ENCODE measurements at regions not wholly inside any gene's neighbourhood (a gene's known extent, or its start where the extent isn't known, plus 50 kb on each side); places are given as distances from the start of the nearest gene placed in this dataset.
A peak's percentile ranks its signal among the peaks of the same experiment; 100 is the strongest.

DNA sequence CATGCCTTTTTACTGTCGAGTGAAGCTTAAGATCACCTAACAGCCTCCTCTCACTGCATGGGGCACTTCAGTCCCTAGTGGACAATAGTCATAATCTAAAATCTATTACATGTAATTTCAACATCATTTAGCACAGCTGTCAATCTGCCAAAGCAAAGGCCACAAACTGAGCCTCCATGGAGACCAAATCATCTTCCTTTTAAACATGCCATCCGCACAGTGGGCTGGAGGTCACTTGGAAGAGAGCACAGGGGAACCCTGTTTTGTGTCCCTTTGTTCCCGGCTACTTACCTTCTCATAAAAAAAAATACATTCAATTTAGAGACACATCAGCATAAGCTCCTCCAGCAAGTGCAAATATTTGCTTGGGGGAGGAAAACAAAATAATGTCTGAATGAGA, 167.3 kb downstream of the SQOR start:
- no TSS peak for BruUV-seq (replicated peaks)
- intact Hi-C loops (cut with micrococcal nuclease; ENCODE audit: unreplicated experiment), result no loop called here
- Histone ChIP-seq H3K4me1 (ENCODE audit: insufficient read depth, low read length) (peaks cover 20% of the 10 kb centered on the region), H3K27me3 (ENCODE audit: control insufficient read depth in 1 of 2, insufficient read depth in 2 of 2, low read length in 2 of 2) (no peaks in the 10 kb centered on the region), H3K36me3 (replicated peaks in 1 of 2; ENCODE audit: control insufficient read depth in 1 of 2, insufficient read depth in 2 of 2, low read length in 2 of 2) (no peaks in the 10 kb centered on the region), H3K9me3 (ENCODE audit: low read length) (no peaks in the 10 kb centered on the region), H3K4me3 (replicated peaks in 1 of 3; ENCODE audit: insufficient read depth in 1 of 3, low read depth in 2 of 3, low read length in 3 of 3) (no peak overlapping the region), H3K27ac (ENCODE audit: extremely low read length, insufficient read depth, low read length) (no peak overlapping the region), H3K4me2 (ENCODE audit: low read depth, low read length) (peak overlapping the region; percentile 14; the same call in 1 of the 2 replicates), H3K9ac (ENCODE audit: insufficient read depth, low read depth, low read length) (no peak overlapping the region), H2AFZ (ENCODE audit: low read length) (no peak overlapping the region), H4K20me1 (ENCODE audit: insufficient read depth, low read length) (no peaks in the 10 kb centered on the region), H3K79me2 (ENCODE audit: insufficient read depth, low read length) (no peaks in the 10 kb centered on the region)
- DNase-seq (ENCODE audit: low spot score) (peak; percentile 51), FAIRE-seq (no peak), ATAC-seq (peak; percentile 73)
- in situ Hi-C loops (cut with HindIII; ENCODE audit: extremely low pct_ligation_motif_present, low pct_unique_long_range_greater_than_20kb), result no loop called here
- WGBS (ENCODE audit: low lambda C conversion rate), result 0% methylated on average over 3 of the region's 3 CpGs
- TF ChIP-seq ZNF136 (CRISPR knock-in tag; IDR thresholded peaks at IDR 0.05; ENCODE audit: low read depth) (no peak), ZMAT3 (CRISPR knock-in tag; conservative IDR thresholded peaks at IDR 0.05) (no peak), SIX4 (CRISPR knock-in tag; IDR thresholded peaks at IDR 0.05) (no peak), EZH2 (conservative IDR thresholded peaks at IDR 0.05; ENCODE audit: low read depth, low read length) (no peak), ZNF383 (CRISPR knock-in tag; IDR thresholded peaks at IDR 0.05; ENCODE audit: borderline replicate concordance) (no peak)
- TF ChIP-seq, protein P1, sequence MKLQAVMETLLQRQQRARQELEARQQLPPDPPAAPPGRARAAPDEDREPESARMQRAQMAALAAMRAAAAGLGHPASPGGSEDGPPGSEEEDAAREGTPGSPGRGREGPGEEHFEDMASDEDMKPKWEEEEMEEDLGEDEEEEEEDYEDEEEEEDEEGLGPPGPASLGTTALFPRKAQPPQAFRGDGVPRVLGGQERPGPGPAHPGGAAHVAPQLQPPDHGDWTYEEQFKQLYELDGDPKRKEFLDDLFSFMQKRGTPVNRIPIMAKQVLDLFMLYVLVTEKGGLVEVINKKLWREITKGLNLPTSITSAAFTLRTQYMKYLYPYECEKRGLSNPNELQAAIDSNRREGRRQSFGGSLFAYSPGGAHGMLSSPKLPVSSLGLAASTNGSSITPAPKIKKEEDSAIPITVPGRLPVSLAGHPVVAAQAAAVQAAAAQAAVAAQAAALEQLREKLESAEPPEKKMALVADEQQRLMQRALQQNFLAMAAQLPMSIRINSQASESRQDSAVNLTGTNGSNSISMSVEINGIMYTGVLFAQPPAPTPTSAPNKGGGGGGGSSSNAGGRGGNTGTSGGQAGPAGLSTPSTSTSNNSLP (IDR thresholded peaks at IDR 0.05; ENCODE audit: low read depth, low read length), result 0 out of 2 replicates have a peak, but pooled peaks have one; percentile 16
- TF ChIP-seq, protein P2, sequence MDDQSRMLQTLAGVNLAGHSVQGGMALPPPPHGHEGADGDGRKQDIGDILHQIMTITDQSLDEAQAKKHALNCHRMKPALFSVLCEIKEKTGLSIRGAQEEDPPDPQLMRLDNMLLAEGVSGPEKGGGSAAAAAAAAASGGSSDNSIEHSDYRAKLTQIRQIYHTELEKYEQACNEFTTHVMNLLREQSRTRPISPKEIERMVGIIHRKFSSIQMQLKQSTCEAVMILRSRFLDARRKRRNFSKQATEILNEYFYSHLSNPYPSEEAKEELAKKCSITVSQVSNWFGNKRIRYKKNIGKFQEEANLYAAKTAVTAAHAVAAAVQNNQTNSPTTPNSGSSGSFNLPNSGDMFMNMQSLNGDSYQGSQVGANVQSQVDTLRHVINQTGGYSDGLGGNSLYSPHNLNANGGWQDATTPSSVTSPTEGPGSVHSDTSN (CRISPR knock-in tag; IDR thresholded peaks at IDR 0.05; ENCODE audit: borderline replicate concordance), result no peak
- POLR2A ChIA-PET, result no interaction called here
- CTCF ChIA-PET (ENCODE audit: low intra/inter-chr PET ratio, low total read pairs), result interaction anchor here (0.7 kb wide), 1 partner anchor 97 kb away, joined by 3 read pairs; no protein-coding TSS in a partner anchor
